ENCODE measurements at regions not wholly inside any gene's neighbourhood (a gene's known extent, or its start where the extent isn't known, plus 50 kb on each side); places are given as distances from the start of the nearest gene placed in this dataset.

- H3K27me3 Mint-ChIP-seq (ENCODE audit: unreplicated experiment): peaks cover 20% of the 10 kb centered on the region
- H3K9me3 Mint-ChIP-seq (ENCODE audit: unreplicated experiment): no peaks in the 10 kb centered on the region
- H3K4me3 Mint-ChIP-seq (ENCODE audit: unreplicated experiment): no peak overlapping the region
- TF ChIP-seq CTCF (IDR thresholded peaks at IDR 0.05): no peak
- no peak overlapping the region for H3K27ac Mint-ChIP-seq (ENCODE audit: unreplicated experiment)
- peaks cover 6% of the 10 kb centered on the region for H3K4me1 Mint-ChIP-seq (ENCODE audit: unreplicated experiment)
- no peaks in the 10 kb centered on the region for H3K36me3 Mint-ChIP-seq (ENCODE audit: unreplicated experiment)
- DNase-seq (ENCODE audit: extremely low spot score, unreplicated experiment): no peak
Measured at GRCh38 chr13:30151388-30151787, 156.0 kb downstream of the KATNAL1 start.

GRCh38 chr13:30149248-30149647 lies 158.1 kb downstream of the KATNAL1 start:
- Mint-ChIP-seq H3K4me1 (ENCODE audit: unreplicated experiment) (peaks cover 6% of the 10 kb centered on the region), H3K4me3 (ENCODE audit: unreplicated experiment) (no peak overlapping the region), H3K27me3 (ENCODE audit: unreplicated experiment) (peaks cover 15% of the 10 kb centered on the region), H3K9me3 (ENCODE audit: unreplicated experiment) (no peaks in the 10 kb centered on the region), H3K27ac (ENCODE audit: unreplicated experiment) (no peak overlapping the region), H3K36me3 (ENCODE audit: unreplicated experiment) (no peaks in the 10 kb centered on the region)
- no peak for DNase-seq (ENCODE audit: extremely low spot score, unreplicated experiment)
- no peak for TF ChIP-seq CTCF (IDR thresholded peaks at IDR 0.05)

GRCh38 chr13:30148786-30149185 lies 158.6 kb downstream of the KATNAL1 start:
- H3K4me3 Mint-ChIP-seq (ENCODE audit: unreplicated experiment): no peak overlapping the region
- H3K9me3 Mint-ChIP-seq (ENCODE audit: unreplicated experiment): no peaks in the 10 kb centered on the region
- no peak for TF ChIP-seq CTCF (IDR thresholded peaks at IDR 0.05)
- H3K36me3 Mint-ChIP-seq (ENCODE audit: unreplicated experiment): no peaks in the 10 kb centered on the region
- DNase-seq (ENCODE audit: extremely low spot score, unreplicated experiment): no peak
- H3K27ac Mint-ChIP-seq (ENCODE audit: unreplicated experiment): no peak overlapping the region
- peaks cover 10% of the 10 kb centered on the region for H3K27me3 Mint-ChIP-seq (ENCODE audit: unreplicated experiment)
- peaks cover 9% of the 10 kb centered on the region for H3K4me1 Mint-ChIP-seq (ENCODE audit: unreplicated experiment)

- Mint-ChIP-seq H3K36me3 (ENCODE audit: unreplicated experiment) (no peaks in the 10 kb centered on the region), H3K9me3 (ENCODE audit: unreplicated experiment) (no peaks in the 10 kb centered on the region), H3K4me3 (ENCODE audit: unreplicated experiment) (no peak overlapping the region), H3K4me1 (ENCODE audit: unreplicated experiment) (peaks cover 15% of the 10 kb centered on the region), H3K27me3 (ENCODE audit: unreplicated experiment) (peaks cover 7% of the 10 kb centered on the region), H3K27ac (ENCODE audit: unreplicated experiment) (no peak overlapping the region)
- no peak for TF ChIP-seq CTCF (IDR thresholded peaks at IDR 0.05)
- DNase-seq (ENCODE audit: extremely low spot score, unreplicated experiment): no peak
Measured at GRCh38 chr13:30148171-30148754, 159.1 kb downstream of the KATNAL1 start.

GRCh38 chr13:30147421-30147820 lies 159.9 kb downstream of the KATNAL1 start:
- Mint-ChIP-seq H3K4me1 (ENCODE audit: unreplicated experiment) (peaks cover 22% of the 10 kb centered on the region), H3K27ac (ENCODE audit: unreplicated experiment) (no peak overlapping the region), H3K36me3 (ENCODE audit: unreplicated experiment) (no peaks in the 10 kb centered on the region), H3K9me3 (ENCODE audit: unreplicated experiment) (no peaks in the 10 kb centered on the region), H3K27me3 (ENCODE audit: unreplicated experiment) (peaks cover 5% of the 10 kb centered on the region), H3K4me3 (ENCODE audit: unreplicated experiment) (no peak overlapping the region)
- TF ChIP-seq CTCF (IDR thresholded peaks at IDR 0.05): no peak
- no peak for DNase-seq (ENCODE audit: extremely low spot score, unreplicated experiment)

All from osteocyte (in vitro differentiated cells).